ENCODE measurements at regions not wholly inside any gene's neighbourhood (a gene's known extent, or its start where the extent isn't known, plus 50 kb on each side); places are given as distances from the start of the nearest gene placed in this dataset.

- Histone ChIP-seq H3K36me3 (ENCODE audit: control insufficient read depth, insufficient read depth, low read length) (no peaks in the 10 kb centered on the region), H3K27me3 (replicated peaks; ENCODE audit: control insufficient read depth, insufficient read depth, low read length) (no peaks in the 10 kb centered on the region), H3K4me3 (replicated peaks; ENCODE audit: low read depth, low read length) (no peak overlapping the region)
- TF ChIP-seq CTCF (IDR thresholded peaks at IDR 0.05; ENCODE audit: insufficient read depth, low read length, poor library complexity, severe bottlenecking), result no peak
- no peak for DNase-seq (ENCODE audit: extremely low read depth, insufficient read length)
Measured at GRCh38 chr6:66735106-66735890, 1028.3 kb upstream of the EYS start.

- Histone ChIP-seq H3K4me3 (replicated peaks; ENCODE audit: low read depth, low read length) (no peak overlapping the region), H3K27me3 (replicated peaks; ENCODE audit: control insufficient read depth, insufficient read depth, low read length) (no peaks in the 10 kb centered on the region), H3K36me3 (ENCODE audit: control insufficient read depth, insufficient read depth, low read length) (no peaks in the 10 kb centered on the region)
- no peak for DNase-seq (ENCODE audit: extremely low read depth, insufficient read length)
- TF ChIP-seq CTCF (IDR thresholded peaks at IDR 0.05; ENCODE audit: insufficient read depth, low read length, poor library complexity, severe bottlenecking), result no peak
Measured at GRCh38 chr6:66731310-66731709, 1024.3 kb upstream of the EYS start.

- Histone ChIP-seq H3K4me3 (replicated peaks; ENCODE audit: low read depth, low read length) (no peak overlapping the region), H3K36me3 (ENCODE audit: control insufficient read depth, insufficient read depth, low read length) (no peaks in the 10 kb centered on the region), H3K27me3 (replicated peaks; ENCODE audit: control insufficient read depth, insufficient read depth, low read length) (no peaks in the 10 kb centered on the region)
- no peak for TF ChIP-seq CTCF (IDR thresholded peaks at IDR 0.05; ENCODE audit: insufficient read depth, low read length, poor library complexity, severe bottlenecking)
- DNase-seq (ENCODE audit: extremely low read depth, insufficient read length), result no peak
Measured at GRCh38 chr6:66725670-66726069, 1018.6 kb upstream of the EYS start.

GRCh38 chr6:66717801-66718200 lies 1010.8 kb upstream of the EYS start:
- no peaks in the 10 kb centered on the region for H3K27me3 ChIP-seq (replicated peaks; ENCODE audit: control insufficient read depth, insufficient read depth, low read length)
- TF ChIP-seq CTCF (IDR thresholded peaks at IDR 0.05; ENCODE audit: insufficient read depth, low read length, poor library complexity, severe bottlenecking), result no peak

GRCh38 chr6:66699385-66699784 lies 992.4 kb upstream of the EYS start:
- Histone ChIP-seq H3K36me3 (ENCODE audit: control insufficient read depth, insufficient read depth, low read length) (no peaks in the 10 kb centered on the region), H3K4me3 (replicated peaks; ENCODE audit: low read depth, low read length) (no peak overlapping the region), H3K27me3 (replicated peaks; ENCODE audit: control insufficient read depth, insufficient read depth, low read length) (no peaks in the 10 kb centered on the region)
- no peak for DNase-seq (ENCODE audit: extremely low read depth, insufficient read length)
- TF ChIP-seq CTCF (IDR thresholded peaks at IDR 0.05; ENCODE audit: insufficient read depth, low read length, poor library complexity, severe bottlenecking), result no peak

More at GRCh38 chr6:66717801-66718200, 1010.8 kb upstream of the EYS start:
- DNase-seq (ENCODE audit: extremely low read depth, insufficient read length), result no peak
- Histone ChIP-seq H3K4me3 (replicated peaks; ENCODE audit: low read depth, low read length) (no peak overlapping the region), H3K36me3 (ENCODE audit: control insufficient read depth, insufficient read depth, low read length) (no peaks in the 10 kb centered on the region)
